Thyroid gland (tissue), 4 donors: ENCODE measurements at regions not wholly inside any gene's neighbourhood (a gene's known extent, or its start where the extent isn't known, plus 50 kb on each side); places are given as distances from the start of the nearest gene placed in this dataset.

Experiments used
- POLR2A ChIP-seq, 2 donors: fragments of 450-650 bp; IDR thresholded peaks; one replicate each; pipeline ENCODE4 v1.6.1; 2017; ENCODE audit warnings: antibody characterized with exemption in 2 of 2, mild to moderate bottlenecking in 2 of 2, moderate library complexity in 1 of 2
- TF ChIP-seq, protein P1 (sequence below), 6 experiments: fragments of 200-600 bp in 3 of 6; fragments of 450-650 bp in 3 of 6; sonication (generic) in 3 of 6; IDR thresholded peaks; one replicate each; pipeline ENCODE4 v1.5.1; 2016 to 2019; ENCODE audit warnings: antibody characterized with exemption in 6 of 6, mild to moderate bottlenecking in 2 of 6, inconsistent platforms in 1 of 6, moderate library complexity in 1 of 6

DNA sequence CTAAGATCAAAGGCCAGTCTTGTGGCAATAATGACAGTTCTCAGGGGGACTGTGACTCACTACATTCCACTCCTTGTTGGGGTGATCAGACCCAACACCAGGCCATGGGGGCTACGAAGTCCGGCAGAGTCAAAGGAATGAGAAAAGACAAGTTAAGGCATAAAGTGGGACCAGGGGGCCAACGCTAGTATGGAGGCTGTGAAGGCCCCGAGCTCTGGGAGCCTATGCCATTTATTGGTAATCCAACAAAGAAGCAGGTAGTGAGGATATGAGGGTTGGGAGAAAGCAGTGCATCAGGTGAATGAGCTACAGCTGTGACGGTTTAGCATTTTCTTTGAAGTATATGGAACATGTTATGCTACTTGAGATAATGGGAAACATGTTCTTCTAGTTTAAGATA, 104.4 kb upstream of the C2CD4B start:
- TF ChIP-seq, protein P1, sequence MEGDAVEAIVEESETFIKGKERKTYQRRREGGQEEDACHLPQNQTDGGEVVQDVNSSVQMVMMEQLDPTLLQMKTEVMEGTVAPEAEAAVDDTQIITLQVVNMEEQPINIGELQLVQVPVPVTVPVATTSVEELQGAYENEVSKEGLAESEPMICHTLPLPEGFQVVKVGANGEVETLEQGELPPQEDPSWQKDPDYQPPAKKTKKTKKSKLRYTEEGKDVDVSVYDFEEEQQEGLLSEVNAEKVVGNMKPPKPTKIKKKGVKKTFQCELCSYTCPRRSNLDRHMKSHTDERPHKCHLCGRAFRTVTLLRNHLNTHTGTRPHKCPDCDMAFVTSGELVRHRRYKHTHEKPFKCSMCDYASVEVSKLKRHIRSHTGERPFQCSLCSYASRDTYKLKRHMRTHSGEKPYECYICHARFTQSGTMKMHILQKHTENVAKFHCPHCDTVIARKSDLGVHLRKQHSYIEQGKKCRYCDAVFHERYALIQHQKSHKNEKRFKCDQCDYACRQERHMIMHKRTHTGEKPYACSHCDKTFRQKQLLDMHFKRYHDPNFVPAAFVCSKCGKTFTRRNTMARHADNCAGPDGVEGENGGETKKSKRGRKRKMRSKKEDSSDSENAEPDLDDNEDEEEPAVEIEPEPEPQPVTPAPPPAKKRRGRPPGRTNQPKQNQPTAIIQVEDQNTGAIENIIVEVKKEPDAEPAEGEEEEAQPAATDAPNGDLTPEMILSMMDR (IDR thresholded peaks at IDR 0.05), result no peak
- no peak for TF ChIP-seq POLR2A (IDR thresholded peaks at IDR 0.05)
